Nephron (organoid): ENCODE measurements at regions not wholly inside any gene's neighbourhood (a gene's known extent, or its start where the extent isn't known, plus 50 kb on each side); places are given as distances from the start of the nearest gene placed in this dataset.

ENCODE experiments used
- H3K27ac Mint-ChIP-seq, 3 experiments: 2 replicates each; pipeline ENCODE4 v1.8.0; 2020; ENCODE audit warnings: mixed read lengths in 3 of 3, mild to moderate bottlenecking in 2 of 3, moderate library complexity in 1 of 3
- H3K27me3 Mint-ChIP-seq: 2 replicates; pipeline ENCODE4 v1.8.0; 2021; ENCODE audit warnings: low read depth, mild to moderate bottlenecking, moderate library complexity, mixed read lengths
- H3K36me3 Mint-ChIP-seq: 2 replicates; pipeline ENCODE4 v1.8.0; 2020; ENCODE audit warnings: low read depth, mixed read lengths
- H3K4me1 Mint-ChIP-seq: 2 replicates; pipeline ENCODE4 v1.8.0; 2020; ENCODE audit warnings: mixed read lengths
- H3K4me3 Mint-ChIP-seq, 3 experiments: 2 replicates each; pipeline ENCODE4 v1.8.0; 2020; ENCODE audit warnings: mild to moderate bottlenecking in 3 of 3, mixed read lengths in 3 of 3, moderate library complexity in 2 of 3
- H3K9me3 Mint-ChIP-seq: 2 replicates; pipeline ENCODE4 v1.8.0; 2020; ENCODE audit warnings: mixed read lengths
- TF ChIP-seq, protein P1 (sequence below), 3 experiments: fragments of 200-600 bp; sonication (generic); IDR thresholded peaks; one replicate each; pipeline ENCODE4 v1.5.0; 2021; ENCODE audit warnings: antibody characterized with exemption in 3 of 3; ENCODE audit not compliant: unreplicated experiment in 3 of 3

DNA sequence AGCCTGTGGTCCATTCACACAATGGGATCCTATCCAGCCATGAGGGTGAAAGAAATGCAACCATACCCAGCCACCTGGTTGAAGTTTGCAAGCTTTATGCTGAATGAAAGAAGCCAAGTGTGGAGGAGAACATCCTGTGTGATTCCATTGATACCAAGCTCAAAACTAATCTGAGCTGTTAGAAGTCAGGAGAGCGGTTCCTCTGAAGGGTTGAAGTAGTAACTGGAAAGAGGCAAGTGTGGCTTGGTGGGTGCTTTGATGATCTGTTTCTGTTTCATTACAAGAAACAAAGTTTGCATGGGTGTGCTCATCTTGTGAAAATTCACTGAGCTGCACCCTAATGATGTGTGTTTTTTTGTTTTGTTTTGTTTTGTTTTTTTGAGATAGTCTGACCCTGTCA is 99.4 kb downstream of the SALL1 start:
- Mint-ChIP-seq H3K27ac (no peak overlapping the region), H3K4me3 (no peak overlapping the region), H3K27me3 (peaks cover 35% of the 10 kb centered on the region), H3K4me1 (peaks cover 5% of the 10 kb centered on the region), H3K9me3 (no peaks in the 10 kb centered on the region), H3K36me3 (no peaks in the 10 kb centered on the region)
- TF ChIP-seq, protein P1, sequence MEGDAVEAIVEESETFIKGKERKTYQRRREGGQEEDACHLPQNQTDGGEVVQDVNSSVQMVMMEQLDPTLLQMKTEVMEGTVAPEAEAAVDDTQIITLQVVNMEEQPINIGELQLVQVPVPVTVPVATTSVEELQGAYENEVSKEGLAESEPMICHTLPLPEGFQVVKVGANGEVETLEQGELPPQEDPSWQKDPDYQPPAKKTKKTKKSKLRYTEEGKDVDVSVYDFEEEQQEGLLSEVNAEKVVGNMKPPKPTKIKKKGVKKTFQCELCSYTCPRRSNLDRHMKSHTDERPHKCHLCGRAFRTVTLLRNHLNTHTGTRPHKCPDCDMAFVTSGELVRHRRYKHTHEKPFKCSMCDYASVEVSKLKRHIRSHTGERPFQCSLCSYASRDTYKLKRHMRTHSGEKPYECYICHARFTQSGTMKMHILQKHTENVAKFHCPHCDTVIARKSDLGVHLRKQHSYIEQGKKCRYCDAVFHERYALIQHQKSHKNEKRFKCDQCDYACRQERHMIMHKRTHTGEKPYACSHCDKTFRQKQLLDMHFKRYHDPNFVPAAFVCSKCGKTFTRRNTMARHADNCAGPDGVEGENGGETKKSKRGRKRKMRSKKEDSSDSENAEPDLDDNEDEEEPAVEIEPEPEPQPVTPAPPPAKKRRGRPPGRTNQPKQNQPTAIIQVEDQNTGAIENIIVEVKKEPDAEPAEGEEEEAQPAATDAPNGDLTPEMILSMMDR (IDR thresholded peaks at IDR 0.05; ENCODE audit: unreplicated experiment in 3 of 3), result no peak

DNA sequence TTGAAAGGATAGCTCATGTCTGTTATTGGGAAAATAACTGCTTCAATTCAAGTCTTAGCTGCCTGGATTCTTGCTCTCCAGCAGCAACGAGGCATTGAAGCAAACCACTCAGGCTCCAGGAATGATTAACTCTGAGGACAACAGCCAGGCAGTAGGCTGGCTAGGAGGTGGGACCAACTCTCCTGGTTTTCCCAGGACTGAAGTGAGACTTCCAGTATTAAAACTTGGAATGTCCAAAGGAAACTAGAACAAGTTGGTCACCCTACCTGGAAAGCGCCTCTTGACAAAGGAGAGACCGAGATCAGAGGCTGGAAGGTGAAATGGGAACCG is 100.7 kb downstream of the SALL1 start:
- TF ChIP-seq, protein P1 (IDR thresholded peaks at IDR 0.05; ENCODE audit: unreplicated experiment in 3 of 3), result no peak
- Mint-ChIP-seq H3K36me3 (no peaks in the 10 kb centered on the region), H3K4me3 (no peak overlapping the region), H3K27ac (peak overlapping the region in 2 of 3 experiments; percentile 2 to 61), H3K4me1 (peaks cover 5% of the 10 kb centered on the region), H3K27me3 (peaks cover 28% of the 10 kb centered on the region), H3K9me3 (no peaks in the 10 kb centered on the region)

DNA sequence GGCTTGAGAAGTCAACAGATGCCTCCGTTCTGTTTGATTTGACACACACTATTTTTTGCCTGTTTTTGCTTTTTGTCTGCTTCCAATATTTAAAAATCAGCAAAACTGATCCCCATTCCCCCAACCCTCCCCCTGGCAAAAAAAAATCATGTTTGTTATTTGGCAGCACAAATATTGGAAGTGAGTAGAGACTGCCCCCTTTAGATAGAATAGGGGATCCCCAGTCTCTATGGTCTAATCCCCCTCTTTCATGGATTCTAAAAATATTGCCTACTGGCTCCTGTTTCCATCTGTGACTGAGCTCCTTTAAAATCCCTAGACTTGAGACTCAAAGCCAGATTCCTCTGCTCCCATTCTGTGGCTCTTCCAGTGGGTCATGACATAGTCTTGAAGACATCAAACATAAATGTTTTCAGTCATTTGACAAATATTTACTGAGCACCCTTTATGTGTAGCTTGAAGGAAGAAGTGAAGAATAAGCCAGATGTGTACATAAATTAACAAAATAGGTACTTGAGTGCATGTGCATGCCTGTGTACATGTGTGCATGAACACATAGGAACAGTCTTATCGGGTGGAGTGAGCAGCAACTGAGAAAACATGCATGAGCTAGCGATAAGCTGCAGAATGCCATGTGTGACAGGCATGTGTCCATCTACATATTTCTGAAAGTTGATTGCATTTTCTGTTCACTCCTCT is 101.2 kb downstream of the SALL1 start:
- peaks cover 28% of the 10 kb centered on the region for H3K27me3 Mint-ChIP-seq
- H3K4me1 Mint-ChIP-seq, result peaks cover 5% of the 10 kb centered on the region
- no peaks in the 10 kb centered on the region for H3K36me3 Mint-ChIP-seq
- H3K9me3 Mint-ChIP-seq, result no peaks in the 10 kb centered on the region
- H3K4me3 Mint-ChIP-seq, result no peak overlapping the region
- TF ChIP-seq, protein P1 (IDR thresholded peaks at IDR 0.05; ENCODE audit: unreplicated experiment in 3 of 3), result peak in 1 of 3 experiments; percentile 13
- peak overlapping the region; percentile 2 to 61 (median 59) for H3K27ac Mint-ChIP-seq

DNA sequence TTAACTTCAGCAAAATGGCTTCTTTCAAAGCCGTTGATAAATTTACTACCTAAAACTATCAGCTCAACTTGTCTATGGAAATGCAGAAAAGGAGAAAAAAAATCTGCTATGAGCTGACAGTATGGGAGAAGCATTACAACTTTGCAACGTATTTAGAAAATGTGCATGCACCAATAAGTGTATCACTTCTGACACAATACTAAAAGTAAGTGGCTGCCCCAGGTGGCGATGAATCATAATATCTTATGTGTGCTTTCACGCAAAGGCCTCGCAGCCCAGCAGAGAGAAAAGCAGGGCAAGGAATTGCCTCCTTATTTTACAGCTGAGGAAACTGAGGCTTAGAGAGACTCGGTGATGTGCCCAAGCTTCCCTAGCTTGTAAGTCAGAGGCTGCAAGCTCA is 101.8 kb downstream of the SALL1 start:
- TF ChIP-seq, protein P1 (IDR thresholded peaks at IDR 0.05; ENCODE audit: unreplicated experiment in 3 of 3), result no peak
- Mint-ChIP-seq H3K4me1 (peaks cover 5% of the 10 kb centered on the region), H3K27ac (no peak overlapping the region), H3K4me3 (no peak overlapping the region), H3K9me3 (no peaks in the 10 kb centered on the region), H3K36me3 (no peaks in the 10 kb centered on the region), H3K27me3 (peaks cover 28% of the 10 kb centered on the region)

DNA sequence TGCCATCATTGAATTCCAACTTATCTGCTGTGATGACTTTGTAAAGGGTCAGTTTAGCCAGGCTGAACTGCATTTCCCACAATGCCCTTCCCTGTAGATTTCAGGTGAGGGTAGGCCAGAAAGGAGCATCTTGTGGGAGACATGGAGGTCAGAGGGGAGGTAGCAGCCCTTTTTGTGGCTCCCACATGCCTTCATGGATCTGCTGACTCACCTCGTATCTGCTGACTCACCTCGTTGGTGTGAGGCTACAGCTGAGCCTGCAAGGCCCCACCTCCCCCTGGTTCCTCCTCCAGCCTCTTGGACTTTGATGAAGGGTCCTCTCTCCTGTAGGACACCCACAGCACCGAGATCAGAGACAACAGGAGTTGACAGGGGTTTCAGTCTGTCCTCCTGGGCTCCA is 102.5 kb downstream of the SALL1 start:
- Mint-ChIP-seq H3K9me3 (no peaks in the 10 kb centered on the region), H3K4me1 (peaks cover 5% of the 10 kb centered on the region), H3K36me3 (no peaks in the 10 kb centered on the region), H3K27me3 (peaks cover 28% of the 10 kb centered on the region), H3K4me3 (no peak overlapping the region), H3K27ac (no peak overlapping the region)
- TF ChIP-seq, protein P1 (IDR thresholded peaks at IDR 0.05; ENCODE audit: unreplicated experiment in 3 of 3), result no peak

DNA sequence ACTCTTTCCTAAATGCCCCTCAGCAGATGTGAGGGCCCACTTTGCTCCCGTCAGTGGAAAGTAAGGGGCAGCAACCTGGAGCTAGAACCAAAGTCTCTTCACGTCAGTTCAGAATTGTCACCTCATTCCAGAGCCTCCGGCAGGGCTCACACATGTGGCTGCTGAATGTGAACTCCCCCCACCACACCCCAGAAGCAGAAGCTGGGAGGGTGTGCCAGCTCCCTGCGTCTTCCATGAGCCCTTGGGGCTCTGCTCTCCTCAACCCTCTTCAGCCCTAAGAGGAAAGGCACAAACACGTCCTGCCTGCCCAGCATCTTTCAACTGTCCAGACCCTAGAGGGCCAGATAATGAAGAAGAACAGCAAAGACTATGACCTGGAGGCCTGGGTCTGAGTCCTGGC is 105.3 kb downstream of the SALL1 start:
- H3K9me3 Mint-ChIP-seq, result no peaks in the 10 kb centered on the region
- no peak overlapping the region for H3K4me3 Mint-ChIP-seq
- TF ChIP-seq, protein P1 (IDR thresholded peaks at IDR 0.05; ENCODE audit: unreplicated experiment in 3 of 3), result no peak
- peaks cover 18% of the 10 kb centered on the region for H3K27me3 Mint-ChIP-seq
- H3K27ac Mint-ChIP-seq, result no peak overlapping the region
- H3K36me3 Mint-ChIP-seq, result no peaks in the 10 kb centered on the region
- peaks cover 5% of the 10 kb centered on the region for H3K4me1 Mint-ChIP-seq
